GM19452 (cell line): ENCODE measurements at regions not wholly inside any gene's neighbourhood (a gene's known extent, or its start where the extent isn't known, plus 50 kb on each side); places are given as distances from the start of the nearest gene placed in this dataset.
"Not testable (repeated sequence)": the region's sequence is repeated elsewhere in the genome, so short reads cannot be mapped to it uniquely, and the experiment has no call there.

Source experiments
- ATAC-seq: cut with Tn5 transposase; IDR thresholded peaks from one replicate; pipeline ENCODE4 v1.9.1; 2021; ENCODE audit not compliant: unreplicated experiment

DNA sequence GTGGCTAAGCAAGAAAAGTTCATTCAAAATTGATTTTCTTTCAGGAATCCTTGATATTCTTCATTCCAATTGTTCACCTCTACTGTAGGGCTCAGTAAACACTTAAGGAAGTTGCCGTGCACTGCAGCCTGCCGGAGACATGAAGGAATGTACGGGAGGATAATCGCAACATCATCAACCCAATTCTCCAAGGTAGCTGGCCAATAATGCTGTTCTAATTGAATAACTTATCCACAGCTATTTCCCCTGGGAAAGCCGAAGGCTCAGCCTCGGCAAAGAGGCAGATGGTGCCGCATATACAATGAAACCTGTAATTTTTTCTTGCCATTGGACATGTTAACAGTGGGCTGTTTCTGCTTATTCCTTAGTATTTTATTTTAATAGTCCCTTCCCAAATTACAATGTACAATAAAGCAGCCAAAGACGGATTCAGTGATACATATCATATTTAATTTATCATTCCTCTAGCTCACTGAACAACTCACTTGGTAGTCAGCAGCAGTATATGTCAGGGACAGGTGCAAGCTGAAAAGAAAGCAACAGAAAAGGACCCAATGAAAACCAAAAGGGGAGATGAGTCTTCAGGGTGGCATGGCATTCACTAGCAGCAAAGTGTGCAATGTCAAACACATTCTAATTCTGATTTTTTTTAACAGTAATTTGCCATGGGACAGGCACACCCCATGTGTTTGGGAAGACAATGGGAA, 420.5 kb upstream of the KLF12 start:
- no peak for ATAC-seq

DNA sequence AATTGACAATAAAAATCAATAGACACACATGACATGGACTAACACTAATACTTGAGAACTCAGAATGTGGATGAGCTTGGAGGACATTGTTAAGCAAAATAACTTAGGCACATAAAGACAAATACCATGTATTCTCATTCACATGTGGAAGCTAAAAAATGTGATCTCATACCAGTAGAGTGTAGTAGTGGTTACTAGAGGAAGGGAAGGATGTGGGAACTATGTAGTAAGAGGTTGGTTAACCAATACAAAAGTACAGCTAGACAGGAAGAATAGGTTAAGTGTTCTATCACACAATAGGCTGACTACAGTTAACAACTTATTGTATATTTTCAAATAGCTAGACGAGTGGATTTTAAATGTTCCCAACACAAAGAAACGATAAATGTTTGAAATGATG, 415.8 kb upstream of the KLF12 start:
- ATAC-seq: no peak

DNA sequence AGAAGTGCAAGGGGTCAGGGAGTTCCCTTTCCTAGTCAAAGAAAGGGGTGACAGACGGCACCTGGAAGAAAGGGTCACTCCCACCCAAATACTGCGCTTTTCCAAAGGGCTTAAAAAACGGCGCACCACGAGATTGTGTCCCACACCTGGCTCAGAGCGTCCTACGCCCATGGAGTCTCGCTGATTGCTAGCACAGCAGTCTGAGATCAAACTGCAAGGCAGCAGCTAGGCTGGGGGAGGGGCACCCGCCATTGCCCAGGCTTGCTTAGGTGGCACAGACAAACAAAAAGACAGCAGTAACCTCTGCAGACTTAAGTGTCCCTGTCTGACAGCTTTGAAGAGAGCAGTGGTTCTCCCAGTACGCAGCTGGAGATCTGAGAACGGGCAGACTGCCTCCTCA, 402.4 kb upstream of the KLF12 start:
- not testable (repeated sequence) for ATAC-seq

- no peak for ATAC-seq
These were observed 399.0 kb upstream of the KLF12 start for GRCh38 chr13:74533226-74533625.

DNA sequence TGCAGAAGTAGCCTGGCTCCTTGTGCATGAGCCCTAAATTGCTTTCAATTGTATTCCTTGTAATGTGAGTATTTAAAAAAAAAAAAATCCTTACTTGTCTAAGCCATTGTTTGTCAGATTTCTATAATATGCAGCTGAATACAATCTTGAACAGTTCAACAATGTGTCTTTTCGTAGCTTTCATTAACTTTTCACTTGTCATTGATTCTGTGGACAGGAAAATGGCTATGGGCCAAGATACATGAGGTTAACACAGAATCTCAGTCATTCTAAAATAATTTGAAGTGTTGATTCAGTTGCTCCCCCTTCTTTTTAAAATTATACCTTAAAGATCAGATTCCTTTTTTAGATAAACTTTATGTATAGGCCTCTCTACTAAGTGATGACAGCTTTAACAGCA, 395.8 kb upstream of the KLF12 start:
- no peak for ATAC-seq

- ATAC-seq: no peak
These were observed 394.7 kb upstream of the KLF12 start for GRCh38 chr13:74528734-74529513.

DNA sequence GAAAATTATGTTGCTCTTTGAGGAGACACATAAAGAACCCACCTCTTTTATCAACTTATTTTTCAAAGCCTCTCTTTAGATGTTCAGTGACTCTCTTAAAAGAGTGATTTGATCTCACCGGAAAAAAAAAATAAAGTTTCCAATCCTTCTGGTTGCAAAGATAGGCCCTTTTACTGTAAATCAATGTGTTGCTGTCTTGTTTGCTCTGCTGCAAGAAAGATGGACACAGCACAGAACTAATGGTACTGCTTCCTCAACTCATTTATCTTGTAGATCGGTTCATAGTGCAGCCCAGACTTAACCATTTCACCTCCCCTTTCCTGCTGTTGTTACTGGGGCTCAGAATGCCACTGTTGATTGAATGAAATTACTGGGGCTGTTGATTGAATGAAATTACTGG, 388.9 kb upstream of the KLF12 start:
- no peak for ATAC-seq

- no peak for ATAC-seq
These were observed 377.3 kb upstream of the KLF12 start for GRCh38 chr13:74511523-74511922.

DNA sequence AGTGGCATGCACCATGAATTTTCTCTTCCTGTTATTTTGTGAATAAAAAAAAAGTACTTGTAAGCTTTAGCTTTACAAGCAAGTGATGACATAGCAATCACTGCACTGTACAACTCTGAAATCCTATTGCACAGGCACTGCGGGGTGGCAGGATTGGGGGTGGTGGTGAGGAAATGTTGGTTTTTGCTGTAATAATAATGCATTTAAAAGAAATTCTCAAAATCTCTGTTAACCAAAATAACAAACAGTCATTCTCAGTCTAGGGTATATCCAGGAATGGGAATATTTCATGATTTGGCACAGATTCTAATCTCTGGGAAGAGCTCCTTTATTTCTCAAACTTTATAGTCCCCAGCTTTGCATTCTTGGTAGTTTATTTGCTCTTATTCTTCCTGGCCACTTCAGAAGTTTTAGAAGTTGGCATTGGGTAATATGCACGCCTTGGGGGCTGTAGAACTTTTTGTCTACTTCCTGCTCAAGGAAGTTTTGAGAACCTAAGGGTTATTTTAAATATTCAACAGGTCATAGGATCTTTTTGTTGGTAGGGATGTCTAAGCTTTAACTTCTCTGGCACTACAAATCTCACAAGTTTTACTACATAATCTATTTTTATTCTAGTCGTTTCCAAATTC, 353.0 kb upstream of the KLF12 start:
- no peak for ATAC-seq

DNA sequence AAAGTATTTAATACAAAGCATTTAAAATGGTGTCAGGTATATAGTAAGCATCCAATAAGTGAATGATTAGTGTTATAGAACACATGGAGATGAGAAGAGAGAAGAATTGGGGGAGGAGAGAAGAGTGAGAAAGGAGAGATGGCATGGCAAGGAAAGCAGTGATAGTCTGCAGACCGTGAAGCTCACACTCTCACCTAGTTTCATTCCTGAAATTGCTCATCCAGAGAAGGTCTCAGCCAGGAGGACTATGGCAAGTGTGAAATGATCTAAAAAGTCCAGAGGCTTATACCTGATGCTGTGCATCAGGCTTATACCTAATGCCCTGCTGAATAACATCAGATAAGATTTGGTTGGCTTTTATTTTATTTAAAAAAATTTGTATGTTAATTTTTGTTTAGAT, 351.6 kb upstream of the KLF12 start:
- no peak for ATAC-seq

- no peak for ATAC-seq
These were observed 344.9 kb upstream of the KLF12 start for GRCh38 chr13:74479124-74479523.

GRCh38 chr13:74476788-74477187, 342.6 kb upstream of the KLF12 start:
- ATAC-seq: no peak

DNA sequence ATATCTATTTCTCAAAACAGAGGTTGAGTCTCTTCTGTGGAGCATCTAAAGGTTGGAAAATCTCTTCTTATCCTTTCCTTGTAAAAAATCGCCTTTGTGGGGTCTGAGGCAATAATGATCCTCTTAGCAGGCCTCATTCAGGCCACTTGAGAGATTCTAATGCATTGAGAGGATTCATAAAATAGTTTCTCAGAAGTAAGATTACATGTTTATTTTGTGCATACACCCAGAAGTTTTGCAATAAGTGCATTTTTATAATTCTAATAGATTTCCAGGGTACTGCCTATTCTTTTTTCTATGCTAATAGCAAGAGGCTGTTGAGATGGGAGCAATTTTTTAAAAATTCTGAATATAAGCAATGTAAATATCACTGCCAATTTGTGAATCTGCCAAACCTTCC, 342.2 kb upstream of the KLF12 start:
- ATAC-seq: no peak

- no peak for ATAC-seq
These were observed 332.7 kb upstream of the KLF12 start for GRCh38 chr13:74466864-74467263.

- no peak for ATAC-seq
These were observed 331.8 kb upstream of the KLF12 start for GRCh38 chr13:74466020-74466419.

DNA sequence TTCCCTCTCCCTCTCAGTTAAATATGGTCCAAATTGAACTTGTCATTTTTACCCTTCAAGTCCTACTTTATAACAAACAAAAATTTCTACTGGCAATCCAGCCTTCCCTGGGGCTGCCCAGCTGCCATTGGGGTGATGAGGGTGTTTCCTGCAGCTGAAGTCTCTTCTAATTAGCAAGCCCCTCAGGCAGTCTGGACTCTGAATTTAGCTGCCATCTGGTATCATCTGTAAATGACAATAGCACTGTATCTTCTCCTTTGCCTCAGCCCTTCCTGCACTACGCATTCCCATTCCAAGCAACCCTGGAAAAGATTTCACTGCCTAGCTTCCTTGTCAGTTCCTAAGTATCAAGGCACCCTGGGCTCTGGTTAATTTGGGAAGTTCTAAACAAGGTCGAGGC, 331.1 kb upstream of the KLF12 start:
- ATAC-seq: no peak

DNA sequence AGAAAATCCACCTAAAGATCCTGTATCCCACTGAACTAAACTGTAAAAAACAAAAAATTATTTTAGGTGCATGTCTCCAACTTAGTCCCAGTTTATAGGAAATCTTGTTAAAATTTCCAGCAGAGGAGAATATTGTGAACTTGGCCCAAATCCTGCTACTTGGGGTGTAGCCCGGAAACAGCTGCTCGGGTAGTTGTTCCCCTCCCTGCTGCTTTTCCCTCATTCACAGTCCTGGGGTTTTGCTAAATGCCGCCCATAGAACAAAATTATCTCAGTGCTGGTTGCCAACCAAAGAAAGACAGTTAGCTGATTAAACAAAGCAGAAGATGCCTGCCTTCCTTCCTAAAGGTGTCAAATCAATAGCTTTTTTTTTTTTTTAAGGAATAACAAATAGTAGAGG, 330.5 kb upstream of the KLF12 start:
- no peak for ATAC-seq

DNA sequence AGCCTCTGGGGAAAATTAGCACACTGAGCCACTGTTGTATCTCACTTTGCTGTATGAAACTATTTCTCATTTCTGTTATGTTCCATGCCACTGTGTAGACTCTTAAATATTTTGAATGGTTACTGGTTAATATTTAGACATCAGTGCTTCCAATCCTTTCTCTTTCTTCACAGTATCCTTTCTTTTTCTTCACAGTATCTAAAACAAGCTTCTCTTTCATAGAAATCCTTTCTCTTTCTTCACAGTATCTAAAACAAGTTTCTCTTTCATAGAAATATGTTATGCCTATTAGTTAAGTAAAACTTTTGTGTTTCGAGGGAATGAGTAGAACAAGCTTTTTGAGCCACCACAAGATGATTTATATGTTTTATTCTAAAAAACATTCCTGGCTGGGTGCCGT, 326.8 kb upstream of the KLF12 start:
- no peak for ATAC-seq

- no peak for ATAC-seq
These were observed 318.7 kb upstream of the KLF12 start for GRCh38 chr13:74452881-74453280.

DNA sequence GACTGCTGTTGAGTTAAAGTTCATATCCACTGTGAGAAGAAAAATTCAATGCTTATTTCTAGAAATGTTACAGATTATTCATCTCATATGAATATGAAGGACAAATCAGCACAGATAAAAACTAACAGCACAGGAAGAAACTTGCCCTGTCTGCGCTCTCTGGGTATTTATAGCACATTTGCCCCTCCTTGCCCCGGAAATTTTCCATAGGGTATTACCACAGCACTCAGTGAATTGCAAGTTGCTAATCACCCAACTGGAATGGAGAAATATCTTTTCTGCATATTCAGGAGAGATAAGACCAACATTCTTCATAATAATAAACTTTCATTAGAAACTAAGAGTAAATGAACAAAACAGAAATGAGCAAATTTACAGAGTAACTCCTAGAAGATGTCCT, 318.0 kb upstream of the KLF12 start:
- ATAC-seq: no peak

DNA sequence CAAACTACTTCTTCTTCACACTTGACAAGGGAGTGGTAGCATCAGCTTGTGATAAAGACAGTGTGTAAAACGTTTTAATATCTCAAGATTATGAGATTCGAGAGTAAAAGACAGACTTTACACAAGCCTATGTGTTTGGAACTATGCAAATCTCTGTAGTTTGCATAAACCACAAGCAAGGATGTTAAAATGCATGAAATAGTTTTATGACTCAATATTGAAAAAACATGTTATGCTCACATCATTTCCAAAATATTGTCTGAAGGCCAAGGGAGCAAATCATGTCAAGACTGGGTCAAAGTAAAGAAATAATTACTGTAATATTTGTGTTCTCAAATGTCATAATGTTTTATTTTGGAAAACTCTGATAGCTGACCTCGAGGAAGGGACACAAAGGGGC, 316.8 kb upstream of the KLF12 start:
- ATAC-seq: no peak

DNA sequence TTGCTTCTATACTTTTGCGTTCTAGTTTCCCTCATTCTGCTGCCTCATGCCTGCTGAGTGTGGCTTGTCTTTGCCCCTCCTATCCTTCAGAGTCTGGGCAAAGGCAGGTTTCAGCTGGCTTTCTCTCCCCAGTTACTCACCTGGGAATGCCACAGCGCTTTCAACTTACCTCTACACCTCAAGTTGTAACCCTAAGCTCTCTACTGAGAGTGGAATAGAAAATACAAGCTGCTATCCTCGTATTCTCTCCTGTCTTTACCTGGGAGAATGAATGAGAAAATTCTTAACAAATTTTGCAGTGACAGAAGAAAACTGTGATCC, 316.3 kb upstream of the KLF12 start:
- ATAC-seq: no peak
